H1 (cell line): ENCODE measurements at regions not wholly inside any gene's neighbourhood (a gene's known extent, or its start where the extent isn't known, plus 50 kb on each side); places are given as distances from the start of the nearest gene placed in this dataset.

Source experiments
- CTCF ChIA-PET: fragments of 300-600 bp; sonication (Branson Sonifier 250); formaldehyde crosslinking; loops from one replicate; lab custom pipeline; 2021; ENCODE audit not compliant: partially characterized antibody; lab: Charles Lee
- POLR2A ChIA-PET: fragments of 300-600 bp; sonication (Branson Sonifier 250); formaldehyde crosslinking; loops from one replicate; lab custom pipeline; 2021; ENCODE audit warnings: inconsistent platforms; ENCODE audit not compliant: partially characterized antibody; lab: Charles Lee
- DNase-seq, 2 experiments: peaks; one replicate each; pipeline versions ENCODE4 v3.0.0 to v3.0.0-alpha.2; 2010 to 2022; ENCODE audit warnings: low spot score in 2 of 2, low read depth in 1 of 2, mixed read lengths in 1 of 2
- FAIRE-seq: peaks from 2 replicates; lab custom pipeline; 2011; peaks lifted over from hg19 to GRCh38; lab: Jason Lieb, UNC
- H2AFZ ChIP-seq: 2 replicates; pipeline ENCODE4 v1.8.1; 2012; ENCODE audit warnings: low read length, inconsistent platforms
- H2AK5ac ChIP-seq: 2 replicates; pipeline ENCODE4 v1.6.1; 2013; ENCODE audit warnings: low read depth, low read length
- H2BK120ac ChIP-seq: replicated peaks from 2 replicates; pipeline ENCODE3; 2013; ENCODE audit warnings: low read depth, low read length, inconsistent platforms
- H2BK12ac ChIP-seq: 2 replicates; pipeline ENCODE4 v1.6.1; 2013; ENCODE audit warnings: low read depth, low read length
- H2BK15ac ChIP-seq: 2 replicates; pipeline ENCODE4 v1.6.1; 2013; ENCODE audit warnings: low read length
- H2BK20ac ChIP-seq: 2 replicates; pipeline ENCODE4 v1.6.1; 2013; ENCODE audit warnings: low read length
- H2BK5ac ChIP-seq: 2 replicates; pipeline ENCODE4 v1.6.1; 2013; ENCODE audit warnings: low read depth, low read length
- H3K14ac ChIP-seq: 2 replicates; pipeline ENCODE4 v1.6.1; 2013; ENCODE audit warnings: inconsistent platforms; ENCODE audit not compliant: insufficient read length
- H3K18ac ChIP-seq: 2 replicates; pipeline ENCODE4 v1.6.1; 2013; ENCODE audit warnings: low read length; ENCODE audit errors: extremely low read depth
- H3K23ac ChIP-seq: 2 replicates; pipeline ENCODE4 v1.6.1; 2013; ENCODE audit warnings: inconsistent platforms; ENCODE audit not compliant: insufficient read length
- H3K23me2 ChIP-seq: 2 replicates; pipeline ENCODE4 v1.6.1; 2013; ENCODE audit warnings: low read depth, low read length
- H3K27ac ChIP-seq: 2 replicates; pipeline ENCODE4 v1.6.1; 2011; ENCODE audit warnings: low read depth, low read length, inconsistent platforms
- H3K27me3 ChIP-seq, 4 experiments: replicated peaks in 1 of 4; 1 replicate in 1 of 4; 2 replicates in 3 of 4; pipeline versions ENCODE4 v1.6.1 to v1.8.1; 2011 to 2013; ENCODE audit warnings: low read length in 3 of 4, mild to moderate bottlenecking in 3 of 4, inconsistent platforms in 2 of 4, mixed read lengths in 2 of 4, moderate library complexity in 1 of 4; ENCODE audit not compliant: control insufficient read depth in 3 of 4, insufficient read depth in 3 of 4; ENCODE audit errors: extremely low read depth in 1 of 4
- H3K36me3 ChIP-seq, 4 experiments: 2 replicates each; pipeline versions ENCODE4 v1.6.1 to v1.8.1; 2011 to 2013; ENCODE audit warnings: mild to moderate bottlenecking in 4 of 4, low read length in 3 of 4, moderate library complexity in 2 of 4, control low read depth in 1 of 4, inconsistent platforms in 1 of 4; ENCODE audit not compliant: insufficient read depth in 4 of 4, control insufficient read depth in 2 of 4
- H3K4ac ChIP-seq: replicated peaks from 2 replicates; pipeline ENCODE3; 2013; ENCODE audit warnings: low read length, low read depth, mixed read lengths, inconsistent platforms; ENCODE audit not compliant: insufficient read length
- H3K4me1 ChIP-seq, 4 experiments: replicated peaks in 1 of 4; 1 replicate in 1 of 4; 2 replicates in 3 of 4; pipeline versions ENCODE4 v1.6.1 to v1.8.1; 2011 to 2013; ENCODE audit warnings: low read length in 3 of 4, inconsistent platforms in 2 of 4, mixed read lengths in 1 of 4; ENCODE audit not compliant: insufficient read depth in 4 of 4, control insufficient read depth in 3 of 4
- H3K4me2 ChIP-seq, 2 experiments: 2 replicates each; pipeline versions ENCODE4 v1.6.1 to v1.8.1; 2011 to 2013; ENCODE audit warnings: low read depth in 2 of 2, low read length in 2 of 2, control low read depth in 1 of 2, inconsistent platforms in 1 of 2, mild to moderate bottlenecking in 1 of 2; ENCODE audit not compliant: insufficient read depth in 1 of 2
- H3K4me3 ChIP-seq, 4 experiments: fragments of 200-600, 300-600 bp in 1 of 4; sonication (generic), shearing (Covaris generic), sonication (Bioruptor Twin) in 1 of 4; 2 replicates each; pipeline versions ENCODE4 v1.5.1 to v1.8.1; 2011 to 2016; ENCODE audit warnings: low read length in 4 of 4, low read depth in 3 of 4, control low read depth in 2 of 4, inconsistent platforms in 2 of 4, mild to moderate bottlenecking in 2 of 4, mixed read lengths in 1 of 4, moderate library complexity in 1 of 4; ENCODE audit not compliant: insufficient read depth in 2 of 4; ENCODE audit errors: extremely low read depth in 1 of 4
- H3K56ac ChIP-seq: replicated peaks from 2 replicates; pipeline ENCODE3; 2013; ENCODE audit warnings: low read depth, mild to moderate bottlenecking, mixed read lengths, low read length, inconsistent platforms; ENCODE audit not compliant: insufficient read length
- H3K79me1 ChIP-seq: 2 replicates; pipeline ENCODE4 v1.6.1; 2013; ENCODE audit warnings: low read depth, low read length, control low read depth
- H3K79me2 ChIP-seq, 2 experiments: 2 replicates each; pipeline versions ENCODE4 v1.6.1 to v1.8.1; 2012 to 2013; ENCODE audit warnings: low read length in 2 of 2, mild to moderate bottlenecking in 2 of 2, inconsistent platforms in 1 of 2; ENCODE audit not compliant: insufficient read depth in 2 of 2, control insufficient read depth in 1 of 2
- H3K9ac ChIP-seq, 4 experiments: replicated peaks in 1 of 4; 1 replicate in 1 of 4; 2 replicates in 3 of 4; pipeline versions ENCODE4 v1.6.1 to v1.8.1; 2011 to 2013; ENCODE audit warnings: low read depth in 3 of 4, low read length in 3 of 4, control low read depth in 2 of 4, mild to moderate bottlenecking in 2 of 4, moderate library complexity in 2 of 4, inconsistent platforms in 1 of 4; ENCODE audit errors: extremely low read depth in 1 of 4
- H3K9me3 ChIP-seq, 2 experiments: 2 replicates each; pipeline versions ENCODE4 v1.6.1 to v1.8.1; 2012 to 2013; ENCODE audit warnings: mild to moderate bottlenecking in 2 of 2, moderate library complexity in 2 of 2, control low read depth in 1 of 2, inconsistent platforms in 1 of 2, low read depth in 1 of 2, low read length in 1 of 2, mixed read lengths in 1 of 2; ENCODE audit not compliant: insufficient read depth in 2 of 2
- H4K20me1 ChIP-seq, 2 experiments: replicated peaks in 1 of 2; 2 replicates each; pipeline versions ENCODE3 to v1.8.1; 2011 to 2013; ENCODE audit warnings: inconsistent platforms in 2 of 2, low read length in 2 of 2, mild to moderate bottlenecking in 1 of 2; ENCODE audit not compliant: insufficient read depth in 2 of 2, control insufficient read depth in 1 of 2
- H4K5ac ChIP-seq: 2 replicates; pipeline ENCODE4 v1.6.1; 2013; ENCODE audit warnings: low read length, low read depth, mixed read lengths, inconsistent platforms; ENCODE audit not compliant: insufficient read length
- H4K8ac ChIP-seq: 2 replicates; pipeline ENCODE4 v1.8.0; 2013; ENCODE audit warnings: mild to moderate bottlenecking, moderate library complexity, low read length, inconsistent platforms; ENCODE audit not compliant: insufficient read depth; ENCODE audit errors: extremely low read depth
- H4K91ac ChIP-seq: replicated peaks from 2 replicates; pipeline ENCODE3; 2013; ENCODE audit warnings: low read length, mixed read lengths, inconsistent platforms; ENCODE audit not compliant: insufficient read length
- ASH2L ChIP-seq: fragments of 200-600, 300-600 bp; sonication (generic); IDR thresholded peaks from one replicate; pipeline ENCODE4 v1.7.1; 2017; ENCODE audit warnings: low read length
- KDM1A ChIP-seq: fragments of 200-600, 300-600 bp; sonication (generic); IDR thresholded peaks from 2 replicates; pipeline ENCODE4 v1.7.1; 2016; ENCODE audit warnings: mild to moderate bottlenecking, low read length, borderline replicate concordance
- SUZ12 ChIP-seq: fragments of 200-600 bp; sonication (generic); IDR thresholded peaks from 2 replicates; pipeline ENCODE4 v1.6.1; 2012; ENCODE audit warnings: mild to moderate bottlenecking, inconsistent platforms, low read length, moderate library complexity, mixed read lengths
- TF ChIP-seq, protein P1 (sequence below), 3 experiments: IDR thresholded peaks; 1 replicate in 2 of 3; 2 replicates in 1 of 3; pipeline versions ENCODE4 v1.5.1 to v1.6.1; 2011; ENCODE audit warnings: low read length in 3 of 3, mild to moderate bottlenecking in 3 of 3, inconsistent platforms in 2 of 3, low read depth in 1 of 3, moderate library complexity in 1 of 3; ENCODE audit not compliant: insufficient read depth in 1 of 3; ENCODE audit errors: control extremely low read depth in 1 of 3

DNA sequence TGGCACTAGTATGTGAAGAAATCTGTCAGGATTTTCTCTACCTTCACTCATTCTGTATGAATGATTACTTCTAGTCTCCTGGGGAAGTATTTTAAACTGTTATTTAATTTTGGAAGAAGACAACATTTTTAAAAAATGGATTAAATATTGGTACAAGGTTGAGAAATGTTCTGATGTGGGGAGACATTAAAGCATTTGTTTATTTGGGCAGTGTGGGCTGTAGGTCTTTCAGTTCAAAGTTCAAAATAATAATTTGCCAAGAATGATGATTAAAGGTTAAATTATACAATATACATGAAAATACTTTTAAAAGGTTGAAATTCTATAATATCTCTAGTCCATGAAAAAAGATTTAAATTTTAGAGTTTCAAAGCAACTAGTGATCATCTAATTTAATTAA, 194.7 kb downstream of the NHLRC3 start:
- no peak overlapping the region for H3K18ac ChIP-seq
- no peak overlapping the region for H3K56ac ChIP-seq
- no peaks in the 10 kb centered on the region for H3K9me3 ChIP-seq
- H3K79me2 ChIP-seq: no peaks in the 10 kb centered on the region
- H3K4me2 ChIP-seq: no peak overlapping the region
- DNase-seq: no peak
- ChIA-PET POLR2A (no interaction called here), CTCF (no interaction called here)
- no peak overlapping the region for H4K5ac ChIP-seq
- no peak overlapping the region for H2BK120ac ChIP-seq
- H2BK12ac ChIP-seq: no peak overlapping the region
- no peak overlapping the region for H2BK20ac ChIP-seq
- H3K27ac ChIP-seq: no peak overlapping the region
- TF ChIP-seq, protein P1, sequence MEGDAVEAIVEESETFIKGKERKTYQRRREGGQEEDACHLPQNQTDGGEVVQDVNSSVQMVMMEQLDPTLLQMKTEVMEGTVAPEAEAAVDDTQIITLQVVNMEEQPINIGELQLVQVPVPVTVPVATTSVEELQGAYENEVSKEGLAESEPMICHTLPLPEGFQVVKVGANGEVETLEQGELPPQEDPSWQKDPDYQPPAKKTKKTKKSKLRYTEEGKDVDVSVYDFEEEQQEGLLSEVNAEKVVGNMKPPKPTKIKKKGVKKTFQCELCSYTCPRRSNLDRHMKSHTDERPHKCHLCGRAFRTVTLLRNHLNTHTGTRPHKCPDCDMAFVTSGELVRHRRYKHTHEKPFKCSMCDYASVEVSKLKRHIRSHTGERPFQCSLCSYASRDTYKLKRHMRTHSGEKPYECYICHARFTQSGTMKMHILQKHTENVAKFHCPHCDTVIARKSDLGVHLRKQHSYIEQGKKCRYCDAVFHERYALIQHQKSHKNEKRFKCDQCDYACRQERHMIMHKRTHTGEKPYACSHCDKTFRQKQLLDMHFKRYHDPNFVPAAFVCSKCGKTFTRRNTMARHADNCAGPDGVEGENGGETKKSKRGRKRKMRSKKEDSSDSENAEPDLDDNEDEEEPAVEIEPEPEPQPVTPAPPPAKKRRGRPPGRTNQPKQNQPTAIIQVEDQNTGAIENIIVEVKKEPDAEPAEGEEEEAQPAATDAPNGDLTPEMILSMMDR (IDR thresholded peaks at IDR 0.05; ENCODE audit: control extremely low read depth in 1 of 3, insufficient read depth in 1 of 3, low read depth in 1 of 3, low read length in 3 of 3): no peak
- TF ChIP-seq ASH2L (no peak), SUZ12 (no peak), KDM1A (no peak)
- H4K8ac ChIP-seq: no peak overlapping the region
- H3K27me3 ChIP-seq: no peaks in the 10 kb centered on the region
- no peaks in the 10 kb centered on the region for H3K23me2 ChIP-seq
- H4K91ac ChIP-seq: no peak overlapping the region
- H3K23ac ChIP-seq: no peak overlapping the region
- H3K79me1 ChIP-seq: no peaks in the 10 kb centered on the region
- H3K4ac ChIP-seq: no peak overlapping the region
- H3K4me3 ChIP-seq: no peak overlapping the region
- no peak overlapping the region for H2BK15ac ChIP-seq
- no peak overlapping the region for H2AK5ac ChIP-seq
- no peak overlapping the region for H2AFZ ChIP-seq
- no peak overlapping the region for H2BK5ac ChIP-seq
- no peaks in the 10 kb centered on the region for H4K20me1 ChIP-seq
- H3K36me3 ChIP-seq: no peaks in the 10 kb centered on the region
- no peak overlapping the region for H3K14ac ChIP-seq
- FAIRE-seq: no peak
- no peak overlapping the region for H3K9ac ChIP-seq
- H3K4me1 ChIP-seq: no peaks in the 10 kb centered on the region
